GM21717 (cell line): ENCODE measurements at regions not wholly inside any gene's neighbourhood (a gene's known extent, or its start where the extent isn't known, plus 50 kb on each side); places are given as distances from the start of the nearest gene placed in this dataset.
"Not testable (repeated sequence)": the region's sequence is repeated elsewhere in the genome, so short reads cannot be mapped to it uniquely, and the experiment has no call there.

Experiments used
- ATAC-seq: cut with Tn5 transposase; IDR thresholded peaks from one replicate; pipeline ENCODE4 v1.9.1; 2021; ENCODE audit warnings: mild to moderate bottlenecking, moderate library complexity; ENCODE audit not compliant: unreplicated experiment

DNA sequence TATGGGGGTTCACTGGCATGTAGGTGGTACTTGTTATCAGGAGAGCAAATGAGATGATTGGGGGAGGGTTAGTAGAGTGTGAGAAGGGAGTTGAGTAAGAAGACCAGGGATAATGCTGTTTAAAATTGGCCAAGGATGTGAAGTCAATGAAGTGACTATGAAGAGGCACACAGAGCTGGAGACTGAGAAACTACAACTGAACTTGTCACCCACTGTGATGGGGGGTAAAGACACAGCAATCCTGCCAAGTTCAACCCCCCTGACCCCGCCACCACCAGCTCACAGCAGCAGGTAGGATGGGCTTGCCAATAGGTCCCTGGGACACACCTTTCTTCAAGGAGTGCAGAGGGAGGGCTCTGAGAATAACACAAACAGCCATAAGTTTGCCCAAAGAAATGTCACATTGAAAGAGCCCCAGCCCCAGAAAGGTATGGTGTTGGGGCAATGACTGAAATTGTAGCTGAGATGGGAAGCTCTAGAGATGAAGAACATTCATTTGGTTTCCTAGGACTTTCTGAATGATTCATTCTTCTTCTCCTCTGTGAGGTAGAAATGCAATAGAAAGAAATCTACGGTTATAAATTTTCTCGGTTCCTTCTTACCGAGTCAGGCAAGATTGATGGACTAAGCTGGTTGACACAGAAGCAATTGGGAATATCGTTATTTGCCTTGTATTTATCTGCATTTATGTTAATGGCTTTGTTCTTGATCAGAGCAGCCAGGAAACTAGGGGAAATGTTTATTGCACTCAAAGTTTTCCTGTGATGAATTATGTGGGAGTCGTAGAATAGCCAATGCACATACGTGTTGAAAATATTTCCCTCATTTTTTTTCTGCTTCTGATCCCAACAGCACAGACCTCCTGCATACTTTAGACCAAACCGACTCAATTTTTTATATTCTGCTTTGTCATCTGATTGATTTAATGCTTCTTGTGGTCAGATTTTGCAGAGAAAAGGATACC, 595.2 kb upstream of the CDH11 start:
- no peak for ATAC-seq

GRCh38 chr16:65713181-65713808, 591.4 kb upstream of the CDH11 start:
- ATAC-seq: no peak

DNA sequence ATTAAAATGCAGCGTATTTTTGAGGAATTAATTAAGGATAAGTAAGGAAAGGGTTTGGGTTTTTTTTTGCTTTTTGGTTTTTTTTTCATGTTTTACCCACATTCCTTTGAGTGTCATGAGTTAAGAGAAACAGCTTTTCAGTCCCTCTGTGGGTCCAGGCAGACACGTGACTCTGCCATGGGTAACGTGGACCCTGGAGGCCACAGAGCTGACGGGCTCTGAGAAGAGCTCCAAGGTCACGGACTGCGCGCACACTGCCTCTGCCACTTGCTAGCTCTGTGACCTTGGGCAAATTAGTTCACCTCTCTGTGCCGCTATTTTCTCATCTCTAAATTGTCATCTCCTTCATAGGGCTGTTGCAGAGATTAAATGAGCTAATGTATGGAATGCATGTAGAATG, 588.2 kb upstream of the CDH11 start:
- ATAC-seq: no peak

DNA sequence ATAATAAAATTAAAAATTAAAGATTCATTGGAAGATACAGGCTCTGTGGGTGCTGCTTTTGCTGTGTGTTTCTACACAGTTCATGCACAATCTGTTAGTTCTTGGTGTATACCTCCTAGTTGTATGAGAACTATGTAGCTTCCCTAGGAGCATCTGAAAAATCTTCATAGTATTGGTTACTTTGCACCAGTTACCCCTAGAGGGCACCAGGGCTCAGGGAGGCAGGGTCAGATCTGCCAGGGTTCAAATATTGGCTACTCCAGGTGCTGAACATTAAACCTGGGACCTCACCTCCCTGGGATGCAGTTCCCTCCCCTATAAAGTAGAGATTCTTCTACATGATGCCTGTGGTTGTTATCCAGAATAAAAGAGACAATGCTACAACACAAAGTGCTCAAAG, 583.0 kb upstream of the CDH11 start:
- ATAC-seq: no peak

GRCh38 chr16:65702707-65703402, 581.0 kb upstream of the CDH11 start:
- no peak for ATAC-seq

DNA sequence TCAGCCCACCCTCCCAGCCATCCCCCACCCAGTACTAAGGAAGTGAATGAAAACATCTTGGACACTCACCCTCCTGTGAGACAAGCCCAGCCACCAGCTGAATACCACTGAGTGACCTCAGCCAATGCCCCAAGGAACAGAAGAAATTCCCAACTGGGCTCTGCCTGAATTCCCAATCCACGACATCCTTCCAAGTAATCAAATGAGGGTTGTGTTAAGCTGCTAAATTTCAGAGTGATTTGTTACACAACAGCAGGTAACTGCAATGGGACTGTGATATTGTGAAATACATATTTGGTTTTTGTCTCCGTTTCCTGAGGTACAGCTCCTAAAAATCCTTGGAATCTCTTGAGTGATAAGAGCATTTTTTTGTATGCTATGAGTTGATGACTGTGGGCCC, 578.7 kb upstream of the CDH11 start:
- no peak for ATAC-seq

GRCh38 chr16:65698791-65699321, 577.0 kb upstream of the CDH11 start:
- no peak for ATAC-seq

GRCh38 chr16:65697521-65697920, 575.7 kb upstream of the CDH11 start:
- no peak for ATAC-seq

DNA sequence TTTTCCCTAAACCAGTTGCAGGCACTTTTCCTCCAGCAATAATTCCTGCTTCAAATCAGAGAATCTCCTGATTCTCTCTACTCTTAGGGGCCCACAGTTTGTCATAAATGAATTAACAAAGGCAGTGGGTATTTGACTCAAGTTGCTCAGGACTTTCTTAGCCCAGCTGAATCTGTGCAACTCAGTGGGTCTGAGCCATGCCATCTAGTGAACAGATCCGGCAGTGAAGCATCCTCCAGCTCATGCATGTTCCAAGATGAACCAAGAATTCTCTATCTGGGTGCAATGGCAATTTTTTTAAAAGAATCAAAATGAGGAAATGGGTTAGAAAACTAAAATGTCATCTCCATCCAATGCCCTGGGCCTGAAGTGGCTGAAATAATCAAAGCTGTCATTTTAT, 575.2 kb upstream of the CDH11 start:
- ATAC-seq: no peak

- ATAC-seq: not testable (repeated sequence)
These were observed 570.0 kb upstream of the CDH11 start for GRCh38 chr16:65691846-65692245.

- ATAC-seq: no peak
These were observed 567.9 kb upstream of the CDH11 start for GRCh38 chr16:65689726-65690125.

DNA sequence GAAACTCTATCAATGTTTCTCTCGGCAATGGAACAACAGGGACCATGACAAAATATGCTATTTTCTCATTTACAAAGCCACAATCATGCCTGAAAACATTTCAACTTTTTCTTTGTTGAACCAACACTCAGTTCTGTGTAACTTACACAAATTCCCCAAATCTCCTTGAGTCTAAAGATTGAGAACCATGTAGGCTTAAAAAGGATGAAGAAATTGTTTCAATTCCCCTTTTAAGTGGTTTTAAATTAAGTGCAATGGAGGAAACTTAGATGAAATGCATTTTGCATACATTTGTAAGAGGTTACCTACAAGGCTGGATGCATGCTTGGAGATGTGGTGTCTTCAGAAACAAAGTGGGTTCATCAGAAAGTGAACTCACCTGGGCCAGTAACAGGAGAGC, 566.4 kb upstream of the CDH11 start:
- no peak for ATAC-seq

GRCh38 chr16:65684230-65684629, 562.4 kb upstream of the CDH11 start:
- ATAC-seq: no peak

- no peak for ATAC-seq
These were observed 559.5 kb upstream of the CDH11 start for GRCh38 chr16:65681406-65681805.

GRCh38 chr16:65679785-65680184, 557.9 kb upstream of the CDH11 start:
- ATAC-seq: no peak

GRCh38 chr16:65675161-65675560, 553.3 kb upstream of the CDH11 start:
- ATAC-seq: no peak

- no peak for ATAC-seq
These were observed 551.1 kb upstream of the CDH11 start for GRCh38 chr16:65672960-65673359.

DNA sequence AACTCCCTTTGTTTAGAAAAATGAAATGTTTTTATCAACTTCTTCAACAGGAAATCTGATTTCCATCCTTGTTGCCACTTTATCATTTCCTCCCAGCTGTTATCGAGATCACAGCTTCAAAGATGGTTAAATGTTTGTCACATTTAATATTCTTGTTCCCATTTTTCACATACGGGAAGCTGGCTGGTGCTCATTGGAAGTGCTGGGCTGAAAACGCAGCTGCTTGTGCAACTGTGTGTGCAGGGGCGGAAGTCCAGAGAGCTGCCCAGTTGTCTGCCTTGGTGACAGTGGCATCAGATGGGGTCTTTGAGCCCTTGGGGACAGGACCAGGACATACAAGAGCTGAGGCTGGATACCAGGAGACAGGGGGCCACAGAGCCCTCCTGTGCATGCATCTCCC, 549.2 kb upstream of the CDH11 start:
- ATAC-seq: no peak

DNA sequence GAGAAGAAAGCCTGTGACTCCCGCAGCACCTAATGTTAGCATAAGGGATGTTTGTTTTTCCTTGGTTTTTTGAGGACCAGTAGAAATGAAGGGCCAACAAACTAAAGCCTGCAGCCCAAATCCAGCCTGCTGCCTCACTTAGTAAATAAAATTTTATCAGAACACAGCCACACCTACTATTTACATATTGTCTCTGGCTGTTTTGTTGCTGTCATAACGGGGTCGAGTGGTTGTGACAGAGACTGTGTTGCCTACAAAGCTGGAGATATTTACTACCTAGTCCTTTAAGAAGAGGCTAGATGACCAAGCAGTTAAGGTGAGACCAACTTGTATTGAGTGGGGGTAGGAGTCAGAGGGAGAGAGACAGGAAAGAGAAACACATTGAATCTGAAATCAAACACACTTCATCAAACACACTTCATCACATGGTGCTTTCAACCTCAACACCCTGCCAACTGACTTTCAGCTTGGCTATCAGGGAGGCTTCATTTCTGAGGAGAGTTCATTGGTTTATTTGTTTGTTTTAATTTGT, 546.3 kb upstream of the CDH11 start:
- ATAC-seq: no peak

GRCh38 chr16:65667011-65667578, 545.2 kb upstream of the CDH11 start:
- ATAC-seq: no peak
